ENCODE measurements at regions not wholly inside any gene's neighbourhood (a gene's known extent, or its start where the extent isn't known, plus 50 kb on each side); places are given as distances from the start of the nearest gene placed in this dataset.

DNA sequence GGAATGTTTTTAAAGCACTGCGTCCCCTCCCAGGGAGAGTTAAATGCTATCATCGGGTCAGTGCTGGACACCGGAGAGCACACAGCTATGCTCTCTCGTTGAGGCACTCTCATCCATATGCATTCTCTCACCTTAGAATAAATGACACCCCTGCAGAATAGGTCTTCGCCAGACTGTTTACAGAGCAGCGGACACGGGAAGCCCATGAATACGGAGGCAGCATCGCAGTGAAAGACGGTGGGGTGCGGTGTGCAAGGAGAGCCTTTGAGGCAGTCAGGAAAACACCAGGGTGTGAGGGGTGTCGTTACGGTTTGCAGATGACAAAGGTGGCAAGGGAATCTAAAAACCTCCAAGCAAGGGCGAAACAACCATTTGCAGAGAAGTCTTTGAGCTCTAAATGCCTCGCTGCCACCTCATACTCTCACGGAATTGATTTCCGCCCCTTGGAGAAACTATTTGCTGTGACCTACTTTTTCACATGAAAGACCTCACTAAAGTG is 169.2 kb upstream of the FHL2 start:
- no peaks in the 10 kb centered on the region for H3K27me3 ChIP-seq (ENCODE audit: insufficient read depth, insufficient read length)
- DNase-seq (ENCODE audit: low read depth, low spot score) = no peak
- no peak overlapping the region for H3K4me3 ChIP-seq (ENCODE audit: insufficient read length, low read depth)
- TF ChIP-seq SUZ12 (IDR thresholded peaks at IDR 0.05; ENCODE audit: extremely low read depth, insufficient read depth, insufficient read length) (no peak), ZNF274 (IDR thresholded peaks at IDR 0.05; ENCODE audit: low read depth, low read length) (no peak), YY1 (IDR thresholded peaks at IDR 0.05; ENCODE audit: insufficient read depth, insufficient read length) (no peak)
- H3K9me3 ChIP-seq (ENCODE audit: insufficient read depth, low read length) = no peaks in the 10 kb centered on the region
- H3K4me1 ChIP-seq (ENCODE audit: insufficient read depth, insufficient read length) = peaks cover 6% of the 10 kb centered on the region
- H3K36me3 ChIP-seq (ENCODE audit: insufficient read depth, insufficient read length, low read length) = no peaks in the 10 kb centered on the region
- H3K9ac ChIP-seq (ENCODE audit: insufficient read length, low read depth) = no peak overlapping the region

- no peak overlapping the region for H3K4me3 ChIP-seq (ENCODE audit: insufficient read length, low read depth)
- DNase-seq (ENCODE audit: low read depth, low spot score) = no peak
- no peaks in the 10 kb centered on the region for H3K9me3 ChIP-seq (ENCODE audit: insufficient read depth, low read length)
- no peak overlapping the region for H3K9ac ChIP-seq (ENCODE audit: insufficient read length, low read depth)
- H3K4me1 ChIP-seq (ENCODE audit: insufficient read depth, insufficient read length) = peaks cover 5% of the 10 kb centered on the region
- H3K27me3 ChIP-seq (ENCODE audit: insufficient read depth, insufficient read length) = no peaks in the 10 kb centered on the region
- H3K36me3 ChIP-seq (ENCODE audit: insufficient read depth, insufficient read length, low read length) = no peaks in the 10 kb centered on the region
- TF ChIP-seq YY1 (IDR thresholded peaks at IDR 0.05; ENCODE audit: insufficient read depth, insufficient read length) (no peak), SUZ12 (IDR thresholded peaks at IDR 0.05; ENCODE audit: extremely low read depth, insufficient read depth, insufficient read length) (no peak), ZNF274 (IDR thresholded peaks at IDR 0.05; ENCODE audit: low read depth, low read length) (no peak)
Measured at GRCh38 chr2:105563000-105563719, 164.3 kb upstream of the FHL2 start.

DNA sequence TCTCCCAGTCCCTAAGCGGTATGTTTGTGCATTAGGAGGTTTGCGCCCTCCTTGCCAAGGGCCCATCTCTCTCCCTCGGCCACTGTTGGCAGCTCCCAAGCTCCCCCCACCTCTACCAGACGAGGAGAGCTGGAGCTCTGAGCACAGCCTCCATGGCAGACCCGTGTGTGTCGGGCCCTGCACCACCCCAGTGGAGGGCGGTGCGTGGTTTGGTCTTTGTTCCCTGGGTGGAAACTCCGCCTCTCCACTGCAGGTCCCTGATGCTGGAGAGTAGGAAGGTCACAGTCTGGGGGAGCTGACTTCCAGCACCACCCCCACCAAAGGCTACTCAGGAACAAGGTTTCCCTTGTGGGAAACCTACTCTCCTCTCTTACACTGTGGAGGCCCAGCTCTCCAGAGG is 162.6 kb upstream of the FHL2 start:
- Histone ChIP-seq H3K4me3 (ENCODE audit: insufficient read length, low read depth) (no peak overlapping the region), H3K27me3 (ENCODE audit: insufficient read depth, insufficient read length) (no peaks in the 10 kb centered on the region), H3K9me3 (ENCODE audit: insufficient read depth, low read length) (no peaks in the 10 kb centered on the region), H3K4me1 (ENCODE audit: insufficient read depth, insufficient read length) (peaks cover 1% of the 10 kb centered on the region), H3K36me3 (ENCODE audit: insufficient read depth, insufficient read length, low read length) (no peaks in the 10 kb centered on the region), H3K9ac (ENCODE audit: insufficient read length, low read depth) (no peak overlapping the region)
- TF ChIP-seq SUZ12 (IDR thresholded peaks at IDR 0.05; ENCODE audit: extremely low read depth, insufficient read depth, insufficient read length) = no peak
- no peak for TF ChIP-seq ZNF274 (IDR thresholded peaks at IDR 0.05; ENCODE audit: low read depth, low read length)
- TF ChIP-seq YY1 (IDR thresholded peaks at IDR 0.05; ENCODE audit: insufficient read depth, insufficient read length) = no peak
- DNase-seq (ENCODE audit: low read depth, low spot score) = no peak

DNA sequence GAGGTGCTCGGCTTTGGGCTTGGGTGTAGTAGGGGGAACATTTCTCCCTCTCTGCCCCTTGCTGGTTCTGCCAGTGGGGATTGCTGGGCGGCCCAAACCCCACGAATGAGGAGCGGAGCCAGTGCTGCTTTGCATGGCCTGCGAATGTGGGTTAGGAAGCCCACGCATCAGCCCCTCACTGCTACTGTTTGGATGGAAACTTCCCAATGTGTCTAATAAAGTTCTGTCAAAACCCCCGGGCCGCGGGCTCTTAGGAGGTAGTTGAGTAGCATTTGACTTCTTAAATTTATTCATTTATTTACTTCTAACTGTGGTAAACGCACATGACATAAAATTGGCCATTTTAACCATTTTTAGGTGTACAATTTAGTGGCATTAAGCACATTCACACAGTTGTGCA is 161.3 kb upstream of the FHL2 start:
- Histone ChIP-seq H3K36me3 (ENCODE audit: insufficient read depth, insufficient read length, low read length) (no peaks in the 10 kb centered on the region), H3K27me3 (ENCODE audit: insufficient read depth, insufficient read length) (no peaks in the 10 kb centered on the region), H3K9ac (ENCODE audit: insufficient read length, low read depth) (no peak overlapping the region), H3K4me3 (ENCODE audit: insufficient read length, low read depth) (no peak overlapping the region), H3K9me3 (ENCODE audit: insufficient read depth, low read length) (no peaks in the 10 kb centered on the region), H3K4me1 (ENCODE audit: insufficient read depth, insufficient read length) (no peaks in the 10 kb centered on the region)
- TF ChIP-seq ZNF274 (IDR thresholded peaks at IDR 0.05; ENCODE audit: low read depth, low read length) = no peak
- TF ChIP-seq SUZ12 (IDR thresholded peaks at IDR 0.05; ENCODE audit: extremely low read depth, insufficient read depth, insufficient read length) = no peak
- TF ChIP-seq YY1 (IDR thresholded peaks at IDR 0.05; ENCODE audit: insufficient read depth, insufficient read length) = no peak
- no peak for DNase-seq (ENCODE audit: low read depth, low spot score)

- H3K9ac ChIP-seq (ENCODE audit: insufficient read length, low read depth) = no peak overlapping the region
- no peaks in the 10 kb centered on the region for H3K9me3 ChIP-seq (ENCODE audit: insufficient read depth, low read length)
- H3K4me1 ChIP-seq (ENCODE audit: insufficient read depth, insufficient read length) = no peaks in the 10 kb centered on the region
- H3K27me3 ChIP-seq (ENCODE audit: insufficient read depth, insufficient read length) = no peaks in the 10 kb centered on the region
- no peak for DNase-seq (ENCODE audit: low read depth, low spot score)
- TF ChIP-seq YY1 (IDR thresholded peaks at IDR 0.05; ENCODE audit: insufficient read depth, insufficient read length) (no peak), ZNF274 (IDR thresholded peaks at IDR 0.05; ENCODE audit: low read depth, low read length) (no peak), SUZ12 (IDR thresholded peaks at IDR 0.05; ENCODE audit: extremely low read depth, insufficient read depth, insufficient read length) (no peak)
- no peak overlapping the region for H3K4me3 ChIP-seq (ENCODE audit: insufficient read length, low read depth)
- no peaks in the 10 kb centered on the region for H3K36me3 ChIP-seq (ENCODE audit: insufficient read depth, insufficient read length, low read length)
Measured at GRCh38 chr2:105557021-105557920, 158.4 kb upstream of the FHL2 start.

GRCh38 chr2:105556366-105556765 is 157.5 kb upstream of the FHL2 start:
- TF ChIP-seq ZNF274 (IDR thresholded peaks at IDR 0.05; ENCODE audit: low read depth, low read length) (no peak), YY1 (IDR thresholded peaks at IDR 0.05; ENCODE audit: insufficient read depth, insufficient read length) (no peak), SUZ12 (IDR thresholded peaks at IDR 0.05; ENCODE audit: extremely low read depth, insufficient read depth, insufficient read length) (no peak)
- no peaks in the 10 kb centered on the region for H3K9me3 ChIP-seq (ENCODE audit: insufficient read depth, low read length)
- no peak overlapping the region for H3K4me3 ChIP-seq (ENCODE audit: insufficient read length, low read depth)
- H3K27me3 ChIP-seq (ENCODE audit: insufficient read depth, insufficient read length) = no peaks in the 10 kb centered on the region
- H3K36me3 ChIP-seq (ENCODE audit: insufficient read depth, insufficient read length, low read length) = no peaks in the 10 kb centered on the region
- no peak overlapping the region for H3K9ac ChIP-seq (ENCODE audit: insufficient read length, low read depth)
- DNase-seq (ENCODE audit: low read depth, low spot score) = no peak
- no peaks in the 10 kb centered on the region for H3K4me1 ChIP-seq (ENCODE audit: insufficient read depth, insufficient read length)

- H3K36me3 ChIP-seq (ENCODE audit: insufficient read depth, insufficient read length, low read length) = no peaks in the 10 kb centered on the region
- no peaks in the 10 kb centered on the region for H3K27me3 ChIP-seq (ENCODE audit: insufficient read depth, insufficient read length)
- H3K4me1 ChIP-seq (ENCODE audit: insufficient read depth, insufficient read length) = no peaks in the 10 kb centered on the region
- TF ChIP-seq YY1 (IDR thresholded peaks at IDR 0.05; ENCODE audit: insufficient read depth, insufficient read length) = no peak
- no peak for TF ChIP-seq SUZ12 (IDR thresholded peaks at IDR 0.05; ENCODE audit: extremely low read depth, insufficient read depth, insufficient read length)
- no peak for TF ChIP-seq ZNF274 (IDR thresholded peaks at IDR 0.05; ENCODE audit: low read depth, low read length)
- H3K4me3 ChIP-seq (ENCODE audit: insufficient read length, low read depth) = no peak overlapping the region
- DNase-seq (ENCODE audit: low read depth, low spot score) = no peak
- H3K9ac ChIP-seq (ENCODE audit: insufficient read length, low read depth) = no peak overlapping the region
- H3K9me3 ChIP-seq (ENCODE audit: insufficient read depth, low read length) = no peaks in the 10 kb centered on the region
Measured at GRCh38 chr2:105554235-105554634, 155.4 kb upstream of the FHL2 start.

Data from NT2/D1 (cell line).